ENCODE measurements at regions not wholly inside any gene's neighbourhood (a gene's known extent, or its start where the extent isn't known, plus 50 kb on each side); places are given as distances from the start of the nearest gene placed in this dataset.
"Not testable (repeated sequence)": the region's sequence is repeated elsewhere in the genome, so short reads cannot be mapped to it uniquely, and the experiment has no call there.

DNA sequence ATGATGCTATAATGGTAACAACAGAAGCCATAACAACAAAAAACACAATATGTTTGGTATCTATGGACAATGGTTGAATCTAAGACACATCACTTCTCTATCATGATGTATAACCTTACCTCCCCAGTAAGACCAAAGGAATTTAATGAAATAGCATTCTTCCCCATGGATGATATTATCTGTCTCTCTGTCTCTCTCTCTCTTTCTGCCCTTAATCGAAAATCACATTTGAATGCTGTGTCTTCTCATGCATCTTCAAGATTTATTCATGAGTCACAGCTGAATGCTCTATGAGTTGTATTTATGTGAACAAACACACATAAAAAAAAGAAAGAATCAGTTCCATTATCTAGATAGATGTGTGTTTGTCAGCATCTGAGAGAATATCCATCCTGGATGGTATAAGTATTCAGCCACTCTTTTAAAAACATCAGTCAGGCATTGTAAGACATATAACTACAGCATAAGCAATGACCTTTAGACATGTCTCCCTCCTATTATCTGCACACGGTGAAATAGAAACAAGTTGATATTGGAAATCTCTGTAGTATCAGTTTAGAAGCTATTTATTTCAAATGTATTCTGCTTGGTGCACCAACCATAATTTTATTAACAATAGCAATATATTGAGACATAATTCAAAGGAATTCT lies 433.3 kb downstream of the TOX3 start:
- H3K4me1 ChIP-seq = peaks cover 0 to 6% of the 10 kb centered on the region in 2 donors
- no peak overlapping the region for H3K27ac ChIP-seq
- H3K36me3 ChIP-seq = no peaks in the 10 kb centered on the region
- intact Hi-C loops (cut with DNase I) = no loop called here
- H3K9me3 ChIP-seq = peaks cover 0 to 3% of the 10 kb centered on the region in 2 donors
- TF ChIP-seq, protein P1, sequence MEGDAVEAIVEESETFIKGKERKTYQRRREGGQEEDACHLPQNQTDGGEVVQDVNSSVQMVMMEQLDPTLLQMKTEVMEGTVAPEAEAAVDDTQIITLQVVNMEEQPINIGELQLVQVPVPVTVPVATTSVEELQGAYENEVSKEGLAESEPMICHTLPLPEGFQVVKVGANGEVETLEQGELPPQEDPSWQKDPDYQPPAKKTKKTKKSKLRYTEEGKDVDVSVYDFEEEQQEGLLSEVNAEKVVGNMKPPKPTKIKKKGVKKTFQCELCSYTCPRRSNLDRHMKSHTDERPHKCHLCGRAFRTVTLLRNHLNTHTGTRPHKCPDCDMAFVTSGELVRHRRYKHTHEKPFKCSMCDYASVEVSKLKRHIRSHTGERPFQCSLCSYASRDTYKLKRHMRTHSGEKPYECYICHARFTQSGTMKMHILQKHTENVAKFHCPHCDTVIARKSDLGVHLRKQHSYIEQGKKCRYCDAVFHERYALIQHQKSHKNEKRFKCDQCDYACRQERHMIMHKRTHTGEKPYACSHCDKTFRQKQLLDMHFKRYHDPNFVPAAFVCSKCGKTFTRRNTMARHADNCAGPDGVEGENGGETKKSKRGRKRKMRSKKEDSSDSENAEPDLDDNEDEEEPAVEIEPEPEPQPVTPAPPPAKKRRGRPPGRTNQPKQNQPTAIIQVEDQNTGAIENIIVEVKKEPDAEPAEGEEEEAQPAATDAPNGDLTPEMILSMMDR (IDR thresholded peaks at IDR 0.05) = no peak
- H3K4me3 ChIP-seq = no peak overlapping the region
- ATAC-seq (peak; percentile 22), DNase-seq (no peak)
- H3K27me3 ChIP-seq = no peaks in the 10 kb centered on the region

DNA sequence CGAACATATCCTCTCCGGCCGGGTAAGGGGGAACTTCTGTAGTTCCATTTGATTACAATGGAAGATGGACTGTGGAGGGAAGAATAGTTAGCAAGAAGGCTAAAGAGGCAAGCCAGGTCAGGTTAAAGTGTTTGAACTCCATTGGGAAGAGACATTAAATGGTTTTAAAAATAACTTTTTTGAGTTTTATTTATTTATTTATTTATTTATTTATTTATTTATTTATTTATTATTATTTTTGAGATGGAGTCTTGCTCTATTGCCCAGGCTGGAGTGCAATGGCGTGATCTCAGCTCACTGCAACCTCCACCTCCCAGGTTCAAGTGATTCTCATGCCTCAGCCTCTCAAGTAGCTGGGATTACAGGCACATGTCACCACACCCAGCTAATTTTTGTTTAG lies 441.9 kb downstream of the TOX3 start:
- H3K4me3 ChIP-seq; H3K27me3 ChIP-seq; ATAC-seq; H3K36me3 ChIP-seq; intact Hi-C loops (cut with DNase I); H3K4me1 ChIP-seq; H3K9me3 ChIP-seq; DNase-seq; H3K27ac ChIP-seq: not testable (repeated sequence)

DNA sequence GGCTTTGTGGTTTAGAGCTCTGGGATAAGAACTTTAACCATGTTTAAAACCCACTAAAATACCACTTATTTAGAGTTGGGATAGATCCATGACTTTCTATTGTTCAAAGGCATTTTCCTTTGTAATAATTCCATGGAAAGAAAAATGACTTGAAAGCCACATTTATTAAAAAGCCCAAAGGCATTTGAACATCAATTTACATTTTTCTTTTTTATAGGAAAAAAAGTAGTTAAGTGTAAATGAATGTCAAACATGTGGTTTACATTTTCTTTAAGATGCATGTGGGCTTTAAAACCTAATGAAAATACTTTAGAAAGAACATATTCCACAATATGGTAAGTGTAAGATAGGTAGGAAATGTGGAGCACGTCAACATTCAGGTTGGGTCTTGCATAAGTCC lies 443.2 kb downstream of the TOX3 start:
- Histone ChIP-seq H3K4me1 (no peaks in the 10 kb centered on the region), H3K9me3 (peaks cover 0 to 2% of the 10 kb centered on the region in 2 donors), H3K27ac (no peak overlapping the region), H3K4me3 (no peak overlapping the region), H3K27me3 (no peaks in the 10 kb centered on the region), H3K36me3 (no peaks in the 10 kb centered on the region)
- intact Hi-C loops (cut with DNase I) = no loop called here
- ATAC-seq (no peak), DNase-seq (no peak)
- TF ChIP-seq, protein P1 (IDR thresholded peaks at IDR 0.05) = no peak

DNA sequence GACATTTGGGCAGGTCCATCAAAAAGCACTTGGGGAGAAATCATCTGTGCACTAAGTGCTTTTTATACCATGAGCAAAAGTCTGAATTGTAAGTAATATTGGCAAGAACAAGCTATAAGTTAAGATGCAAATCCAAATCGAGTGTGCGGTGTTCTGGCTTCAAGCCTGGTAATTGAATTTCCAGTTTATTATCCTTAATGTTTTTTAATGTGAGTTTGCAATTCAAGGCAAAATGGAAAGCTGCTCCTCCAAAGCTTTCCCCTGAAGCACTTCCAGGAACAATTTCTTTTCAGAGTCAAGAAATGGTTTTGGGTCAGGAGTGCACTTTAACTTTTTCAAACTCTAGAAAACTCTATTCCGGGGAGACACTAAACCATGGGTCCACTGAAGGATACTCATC lies 445.7 kb downstream of the TOX3 start:
- no peak overlapping the region for H3K4me3 ChIP-seq
- no peaks in the 10 kb centered on the region for H3K36me3 ChIP-seq
- DNase-seq (no peak), ATAC-seq (no peak)
- H3K4me1 ChIP-seq = no peaks in the 10 kb centered on the region
- TF ChIP-seq, protein P1 (IDR thresholded peaks at IDR 0.05) = no peak
- peaks cover 0 to 2% of the 10 kb centered on the region in 2 donors for H3K9me3 ChIP-seq
- no peak overlapping the region for H3K27ac ChIP-seq
- intact Hi-C loops (cut with DNase I) = no loop called here
- no peaks in the 10 kb centered on the region for H3K27me3 ChIP-seq

DNA sequence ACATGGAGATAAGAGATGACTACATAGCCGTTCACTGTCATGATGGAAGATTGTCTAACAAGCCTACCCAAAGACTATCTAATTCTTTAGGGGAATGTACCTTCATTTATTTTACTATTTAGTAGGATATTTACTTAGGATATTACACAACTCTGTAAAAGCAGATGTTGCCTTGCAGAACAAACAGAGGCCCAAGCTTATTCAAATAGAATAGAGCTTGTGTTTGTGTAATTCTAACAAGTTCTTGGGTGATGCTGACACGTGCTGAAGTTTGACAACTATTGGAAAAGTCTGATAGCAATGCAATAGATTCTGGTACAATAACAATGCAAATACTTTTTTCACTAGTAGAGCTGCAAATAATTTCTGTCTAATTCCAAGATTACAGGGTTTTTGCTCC lies 447.6 kb downstream of the TOX3 start:
- H3K4me1 ChIP-seq = no peaks in the 10 kb centered on the region
- DNase-seq (no peak), ATAC-seq (no peak)
- H3K9me3 ChIP-seq = peaks cover 0 to 2% of the 10 kb centered on the region in 2 donors
- H3K36me3 ChIP-seq = no peaks in the 10 kb centered on the region
- H3K27me3 ChIP-seq = no peaks in the 10 kb centered on the region
- no peak overlapping the region for H3K27ac ChIP-seq
- TF ChIP-seq, protein P1 (IDR thresholded peaks at IDR 0.05) = no peak
- H3K4me3 ChIP-seq = no peak overlapping the region
- intact Hi-C loops (cut with DNase I) = no loop called here

DNA sequence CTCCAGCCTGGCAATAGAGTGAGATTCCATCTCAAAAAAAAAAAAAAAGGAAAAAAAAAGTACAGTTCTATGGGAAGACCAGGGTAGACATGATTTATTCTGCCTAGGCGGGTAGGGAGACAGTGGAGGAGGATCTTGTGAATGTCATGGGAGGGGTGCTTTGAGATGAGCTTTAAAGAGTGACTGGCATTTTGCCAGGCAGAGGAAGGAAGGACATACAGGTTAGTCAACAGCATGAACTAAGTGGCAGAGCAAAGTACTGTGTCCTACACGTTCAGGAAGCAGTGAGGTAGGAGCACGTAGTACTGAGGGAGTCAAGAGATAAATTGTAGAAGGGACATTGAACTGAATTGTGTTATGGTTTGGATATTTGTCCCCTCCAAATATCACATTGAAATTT lies 451.5 kb downstream of the TOX3 start:
- Histone ChIP-seq H3K9me3 (no peaks in the 10 kb centered on the region), H3K4me3 (no peak overlapping the region), H3K36me3 (no peaks in the 10 kb centered on the region), H3K27ac (no peak overlapping the region), H3K4me1 (no peaks in the 10 kb centered on the region), H3K27me3 (no peaks in the 10 kb centered on the region)
- DNase-seq (no peak), ATAC-seq (no peak)
- TF ChIP-seq, protein P1 (IDR thresholded peaks at IDR 0.05) = no peak
- intact Hi-C loops (cut with DNase I) = no loop called here
